HTR-8/SVneo (cell line): ENCODE measurements at regions not wholly inside any gene's neighbourhood (a gene's known extent, or its start where the extent isn't known, plus 50 kb on each side); places are given as distances from the start of the nearest gene placed in this dataset.

Experiments
- DNase-seq: peaks from one replicate; pipeline ENCODE4 v3.0.0; 2011; ENCODE audit warnings: low spot score, mixed read lengths; ENCODE audit not compliant: insufficient read length
- FAIRE-seq: peaks from 2 replicates; lab custom pipeline; 2011; peaks lifted over from hg19 to GRCh38; lab: Jason Lieb, UNC

- FAIRE-seq (no peak), DNase-seq (no peak)
Observed at GRCh38 chr12:63041601-63042000, 106.7 kb upstream of the PPM1H start.

- FAIRE-seq (no peak), DNase-seq (no peak)
Observed at GRCh38 chr12:63040526-63041220, 105.7 kb upstream of the PPM1H start.

GRCh38 chr12:63038713-63039100 lies 103.8 kb upstream of the PPM1H start:
- FAIRE-seq = no peak
- no peak for DNase-seq

- no peak for DNase-seq
- FAIRE-seq = peak; percentile 31
Observed at GRCh38 chr12:63037746-63038712, 103.1 kb upstream of the PPM1H start.

- FAIRE-seq = no peak
Observed at GRCh38 chr12:63036974-63037335, 102.0 kb upstream of the PPM1H start.

GRCh38 chr12:63036216-63036973 lies 101.4 kb upstream of the PPM1H start:
- DNase-seq (no peak), FAIRE-seq (no peak)

More at GRCh38 chr12:63036974-63037335, 102.0 kb upstream of the PPM1H start:
- no peak for DNase-seq

GRCh38 chr12:63034601-63035000 lies 99.7 kb upstream of the PPM1H start:
- FAIRE-seq = no peak
- DNase-seq = no peak

- DNase-seq = no peak
- no peak for FAIRE-seq
Observed at GRCh38 chr12:63029676-63030075, 94.7 kb upstream of the PPM1H start.

GRCh38 chr12:63028951-63029350 lies 94.0 kb upstream of the PPM1H start:
- FAIRE-seq = no peak
- DNase-seq = no peak

- FAIRE-seq = no peak
- no peak for DNase-seq
Observed at GRCh38 chr12:63025116-63025515, 90.2 kb upstream of the PPM1H start.

GRCh38 chr12:63023926-63024325 lies 89.0 kb upstream of the PPM1H start:
- no peak for FAIRE-seq

GRCh38 chr12:63021116-63021515 lies 86.2 kb upstream of the PPM1H start:
- FAIRE-seq = no peak
- no peak for DNase-seq

More at GRCh38 chr12:63023926-63024325, 89.0 kb upstream of the PPM1H start:
- no peak for DNase-seq

- no peak for FAIRE-seq
Observed at GRCh38 chr12:63020269-63020668, 85.3 kb upstream of the PPM1H start.

GRCh38 chr12:63018273-63018672 lies 83.3 kb upstream of the PPM1H start:
- FAIRE-seq (no peak), DNase-seq (no peak)

More at GRCh38 chr12:63020269-63020668, 85.3 kb upstream of the PPM1H start:
- DNase-seq = no peak

GRCh38 chr12:63013302-63013701 lies 78.4 kb upstream of the PPM1H start:
- no peak for FAIRE-seq
- no peak for DNase-seq

GRCh38 chr12:63010698-63011097 lies 75.7 kb upstream of the PPM1H start:
- no peak for FAIRE-seq

GRCh38 chr12:63008372-63008771 lies 73.4 kb upstream of the PPM1H start:
- FAIRE-seq (no peak), DNase-seq (no peak)

More at GRCh38 chr12:63010698-63011097, 75.7 kb upstream of the PPM1H start:
- DNase-seq = no peak

GRCh38 chr12:63007726-63008125 lies 72.8 kb upstream of the PPM1H start:
- no peak for FAIRE-seq

GRCh38 chr12:63006536-63006935 lies 71.6 kb upstream of the PPM1H start:
- DNase-seq = no peak
- no peak for FAIRE-seq

More at GRCh38 chr12:63007726-63008125, 72.8 kb upstream of the PPM1H start:
- DNase-seq = no peak

- FAIRE-seq (no peak), DNase-seq (no peak)
Observed at GRCh38 chr12:63005382-63005781, 70.4 kb upstream of the PPM1H start.
